GM19468 (cell line): ENCODE measurements at regions not wholly inside any gene's neighbourhood (a gene's known extent, or its start where the extent isn't known, plus 50 kb on each side); places are given as distances from the start of the nearest gene placed in this dataset.

Source experiments
- ATAC-seq: cut with Tn5 transposase; IDR thresholded peaks from one replicate; pipeline ENCODE4 v1.9.1; 2021; ENCODE audit warnings: mild to moderate bottlenecking, moderate library complexity, moderate number of reproducible peaks; ENCODE audit not compliant: unreplicated experiment; ENCODE audit errors: extremely low read depth

DNA sequence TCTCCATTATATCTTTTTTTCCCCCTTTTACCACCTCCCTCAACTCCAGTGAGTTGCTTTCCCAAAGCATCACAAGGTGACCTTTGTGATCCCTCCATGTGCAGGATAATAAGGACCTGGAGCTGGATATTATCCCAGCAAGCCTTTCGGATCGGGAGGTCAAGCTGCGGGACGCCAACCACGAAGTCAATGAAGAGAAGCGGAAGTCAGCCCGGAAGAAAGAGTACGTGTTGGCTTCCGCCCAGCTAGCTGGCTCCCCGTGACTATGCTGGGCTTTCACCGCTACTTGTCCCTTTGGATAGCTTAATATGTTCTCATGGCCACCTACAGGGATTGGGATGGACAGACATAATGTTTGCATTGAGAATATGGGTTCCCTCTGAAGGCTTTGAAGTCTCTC is 273.7 kb upstream of the UMPS start:
- no peak for ATAC-seq

DNA sequence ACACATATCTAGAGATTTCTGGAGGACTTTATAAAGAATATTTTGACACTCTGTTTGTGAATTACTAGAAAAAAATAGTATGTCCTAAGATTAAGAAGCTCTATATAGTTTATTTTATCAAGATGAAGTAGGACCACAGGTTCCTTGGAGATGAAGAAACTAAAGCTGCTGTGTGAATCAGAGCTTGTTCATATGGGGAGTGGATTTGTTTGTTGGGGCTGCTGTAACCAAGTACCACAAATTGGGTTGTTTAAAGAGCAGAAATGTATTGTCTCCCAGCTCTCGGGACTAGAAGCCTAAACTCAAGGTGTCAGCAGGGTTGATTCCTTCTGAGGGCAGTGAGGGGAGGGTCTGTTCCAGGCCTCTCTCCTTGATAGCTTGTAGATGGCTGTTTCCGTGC is 270.6 kb upstream of the UMPS start:
- no peak for ATAC-seq

DNA sequence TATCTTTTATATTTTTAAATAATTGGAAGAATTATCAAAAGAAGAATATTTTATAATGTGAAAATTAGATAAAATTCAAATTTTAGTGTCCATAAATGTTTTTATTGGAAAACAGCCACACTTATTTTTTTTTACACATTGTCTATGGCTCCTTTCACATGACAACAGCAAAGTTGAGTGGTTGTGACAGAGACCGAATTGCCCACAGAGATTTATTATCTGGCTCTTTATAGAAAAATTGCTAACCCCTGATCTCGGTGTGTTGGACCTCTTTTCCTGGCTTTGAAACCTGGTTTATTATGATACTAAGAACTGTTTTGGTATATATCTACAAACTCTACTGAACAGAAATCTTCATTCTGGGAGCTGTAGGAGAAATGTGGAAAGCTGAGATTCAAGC is 269.1 kb upstream of the UMPS start:
- no peak for ATAC-seq

DNA sequence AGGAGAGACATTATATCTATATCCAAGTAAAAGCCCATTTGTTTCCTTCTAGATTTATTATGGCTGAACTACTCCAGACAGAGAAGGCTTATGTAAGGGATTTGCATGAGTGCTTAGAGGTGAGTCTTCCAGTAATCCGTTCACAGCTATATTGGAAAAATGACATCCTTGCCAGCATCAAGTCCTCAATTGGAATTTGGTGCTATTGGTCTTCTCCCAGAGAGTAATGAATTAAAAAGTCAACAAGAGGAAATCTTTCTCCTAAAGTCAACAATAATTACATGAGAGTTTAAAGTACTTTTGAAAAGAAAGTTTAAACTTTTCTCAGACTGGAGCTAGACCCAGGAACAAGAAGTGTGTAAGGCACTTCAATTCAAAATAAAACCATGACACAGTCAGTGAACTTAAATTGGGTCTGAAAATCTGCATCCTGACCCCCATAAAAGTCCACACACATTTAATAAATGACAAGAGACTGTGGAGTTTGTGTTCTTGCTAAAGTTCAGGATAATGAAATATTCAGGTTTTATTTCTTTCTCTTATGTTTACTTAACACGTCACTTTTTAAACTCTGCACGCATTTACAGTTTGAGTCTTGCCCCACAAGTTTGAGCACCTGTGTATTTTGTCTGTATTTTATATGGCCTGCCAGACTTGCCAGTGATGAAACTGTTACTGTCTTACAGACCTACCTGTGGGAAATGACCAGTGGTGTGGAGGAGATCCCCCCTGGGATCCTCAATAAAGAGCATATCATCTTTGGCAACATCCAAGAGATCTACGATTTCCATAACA is 268.2 kb upstream of the UMPS start:
- ATAC-seq, result no peak

DNA sequence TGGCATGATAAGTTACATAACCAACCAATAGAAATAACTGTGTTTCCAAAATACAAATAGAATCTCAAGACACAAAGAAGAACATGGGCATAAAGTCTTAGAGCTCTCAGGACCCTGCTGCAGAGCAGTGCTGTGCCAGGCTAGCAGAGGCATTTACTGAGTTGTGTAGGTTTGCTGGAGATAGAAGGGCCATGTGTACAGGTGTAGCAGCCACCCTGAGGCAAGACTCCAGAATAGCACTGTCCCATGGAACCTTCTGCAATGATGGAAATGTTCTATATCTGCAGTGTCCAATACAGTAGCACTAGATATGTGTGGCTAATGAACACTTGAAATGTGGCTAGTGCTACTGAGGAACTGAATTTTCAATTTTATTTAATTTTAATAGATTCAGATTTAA is 267.0 kb upstream of the UMPS start:
- no peak for ATAC-seq

DNA sequence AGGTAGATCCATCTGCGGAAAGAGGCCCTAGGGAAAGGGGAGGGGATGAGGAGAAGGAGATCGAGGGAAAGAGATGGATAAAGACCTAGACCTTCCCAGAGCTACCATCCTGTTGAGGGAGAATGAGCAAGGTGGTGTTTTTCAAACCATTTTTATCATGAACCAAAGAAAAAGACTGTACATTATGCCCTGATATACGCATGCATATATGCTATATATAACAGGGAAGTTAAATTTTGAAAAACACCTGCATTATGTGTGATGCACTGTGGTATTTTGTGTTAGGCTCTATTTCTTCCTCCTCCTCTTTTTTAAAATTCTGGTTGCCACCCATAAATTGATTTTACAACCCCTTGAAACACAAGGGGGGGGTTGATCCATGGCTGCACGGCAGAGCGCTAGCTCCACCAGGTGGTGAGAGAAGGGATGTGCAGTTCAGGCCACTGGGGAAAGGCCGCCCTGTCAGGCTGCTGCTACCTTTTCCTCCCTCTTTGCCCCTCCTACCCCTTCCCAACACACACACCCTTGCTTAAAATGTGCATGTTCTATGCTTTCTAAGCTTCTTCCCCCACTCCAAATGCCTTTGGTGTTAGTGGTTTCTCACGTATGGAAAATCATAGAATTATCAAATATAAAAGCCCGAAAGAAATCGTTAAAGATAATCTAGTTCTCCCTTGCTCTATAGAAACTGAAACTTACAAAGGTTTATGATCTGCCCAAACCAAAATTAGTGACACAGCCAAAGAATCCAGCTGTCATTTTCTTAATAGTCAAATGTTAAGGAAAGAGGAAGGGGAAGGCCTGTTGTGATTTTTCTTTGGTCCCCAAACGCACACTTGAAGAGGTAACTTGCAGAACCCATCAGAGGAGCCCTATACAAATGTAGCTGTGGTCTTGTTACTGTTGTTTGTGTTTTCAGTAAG is 262.0 kb upstream of the UMPS start:
- peak; percentile 32 for ATAC-seq

DNA sequence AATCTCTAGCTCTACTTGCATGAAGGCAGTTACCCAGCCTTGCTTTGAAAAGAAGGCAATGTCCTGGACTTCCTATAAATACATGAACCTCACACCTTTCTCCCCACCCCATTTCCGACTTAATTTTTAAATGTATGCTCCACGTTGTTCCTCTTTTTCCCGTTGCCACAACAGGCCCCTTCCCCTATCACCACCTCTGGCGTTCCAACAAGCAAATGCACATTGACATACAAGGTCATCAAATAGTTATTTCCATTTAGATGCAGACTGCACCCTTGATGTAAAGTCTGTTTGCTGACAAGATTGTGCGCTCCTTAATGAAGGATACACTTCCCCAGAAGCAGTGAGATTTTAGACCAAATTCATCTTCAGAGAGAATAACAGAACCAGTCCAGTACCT is 260.7 kb upstream of the UMPS start:
- no peak for ATAC-seq

DNA sequence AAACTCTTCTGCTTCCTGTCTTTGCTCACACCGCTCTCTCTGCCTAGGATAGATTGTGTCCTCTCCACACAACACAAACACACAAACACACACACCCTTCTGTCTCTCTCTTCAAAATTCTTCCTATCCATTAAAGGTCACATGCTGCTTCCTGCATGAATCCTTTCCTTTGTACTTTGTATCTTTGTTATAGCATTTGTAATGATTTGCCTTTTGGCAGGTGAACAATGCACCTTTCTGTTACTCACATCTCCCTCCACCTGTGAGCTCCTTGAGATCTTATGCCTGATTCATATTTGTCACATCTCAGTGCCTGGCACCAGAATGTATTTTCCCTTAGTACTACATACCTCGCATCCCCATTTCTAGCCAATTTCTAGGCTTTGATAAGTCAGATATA is 251.4 kb upstream of the UMPS start:
- ATAC-seq, result no peak

DNA sequence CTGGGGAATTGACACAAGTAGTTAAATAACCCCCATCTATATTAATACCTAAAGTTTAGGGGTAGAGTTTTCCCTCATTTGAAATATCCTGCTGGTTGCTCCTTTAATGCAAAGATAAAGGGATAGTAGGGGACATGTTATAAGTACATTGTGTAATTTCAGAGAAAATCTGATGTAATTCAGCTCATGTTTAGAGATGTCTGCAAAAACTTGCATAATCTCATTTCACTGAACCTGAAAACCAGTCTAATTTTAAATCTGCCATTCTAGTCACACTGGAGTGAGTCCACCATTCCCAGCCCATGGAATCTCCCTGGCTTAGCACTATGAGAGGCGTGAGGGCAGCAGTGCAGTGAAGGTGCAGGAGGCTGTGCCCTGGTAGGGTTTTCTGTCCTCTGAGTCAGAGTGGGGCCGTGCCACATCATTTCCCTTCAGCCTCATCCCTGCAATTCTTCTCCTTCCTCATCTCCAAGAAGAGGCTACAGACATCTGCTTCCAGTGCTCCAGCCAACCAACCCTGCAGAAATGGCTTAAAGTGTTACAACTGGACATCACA is 246.3 kb upstream of the UMPS start:
- no peak for ATAC-seq

DNA sequence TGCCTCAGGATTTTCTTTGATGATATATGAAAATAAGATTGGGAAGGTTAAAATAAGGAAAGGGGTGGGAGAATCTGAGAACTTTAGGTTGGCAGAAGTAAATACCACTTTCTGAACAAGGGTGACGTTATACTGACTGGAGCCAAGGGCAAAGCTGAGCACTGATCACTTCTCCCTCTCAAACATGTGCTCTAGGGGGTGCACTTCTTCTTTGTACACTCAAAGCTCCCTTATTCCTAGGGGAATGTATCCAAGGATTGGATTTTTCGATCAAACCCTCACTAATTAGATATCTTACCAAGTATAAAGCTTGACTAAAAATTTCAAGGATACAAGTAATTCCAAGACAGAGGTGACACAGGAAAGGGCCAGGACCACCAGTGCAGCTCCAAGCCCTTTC is 243.9 kb upstream of the UMPS start:
- no peak for ATAC-seq

DNA sequence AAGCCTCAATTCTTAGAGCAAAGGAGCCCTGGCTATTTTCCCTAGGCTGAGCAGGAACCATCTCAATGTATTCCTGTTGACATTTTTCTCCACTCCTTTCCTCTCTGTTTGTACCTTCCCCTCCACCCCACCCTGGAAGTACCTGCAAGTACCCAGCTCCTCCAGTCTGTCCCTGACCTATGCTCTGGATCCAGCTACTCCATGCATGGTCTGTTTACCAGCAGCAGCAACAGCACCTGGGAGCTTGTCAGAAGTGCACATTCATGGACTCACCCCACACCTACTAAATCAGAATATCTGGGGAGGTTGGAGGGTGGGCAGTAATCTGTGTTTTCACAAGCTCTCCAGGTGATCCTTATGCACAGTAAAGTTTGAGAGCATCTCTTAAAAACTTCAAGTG is 240.7 kb upstream of the UMPS start:
- ATAC-seq, result no peak

DNA sequence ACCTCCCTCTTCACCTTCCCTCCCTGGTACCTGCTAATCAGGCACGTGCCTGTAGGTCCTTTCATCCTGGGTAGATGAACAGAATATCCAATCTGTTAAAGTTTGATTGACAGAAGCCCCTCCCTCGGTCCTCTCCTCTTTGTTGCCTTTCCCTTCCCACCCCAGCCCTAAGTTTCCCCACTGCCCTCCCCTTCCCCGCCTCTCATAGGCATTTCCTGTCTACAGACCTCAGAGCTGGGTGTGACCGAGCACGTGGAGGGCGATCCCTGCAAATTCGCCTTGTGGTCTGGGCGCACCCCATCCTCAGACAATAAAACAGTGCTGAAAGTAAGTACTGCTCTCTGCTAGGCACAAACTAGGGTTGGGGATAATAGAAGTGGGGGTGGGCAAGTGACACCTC is 239.2 kb upstream of the UMPS start:
- no peak for ATAC-seq

DNA sequence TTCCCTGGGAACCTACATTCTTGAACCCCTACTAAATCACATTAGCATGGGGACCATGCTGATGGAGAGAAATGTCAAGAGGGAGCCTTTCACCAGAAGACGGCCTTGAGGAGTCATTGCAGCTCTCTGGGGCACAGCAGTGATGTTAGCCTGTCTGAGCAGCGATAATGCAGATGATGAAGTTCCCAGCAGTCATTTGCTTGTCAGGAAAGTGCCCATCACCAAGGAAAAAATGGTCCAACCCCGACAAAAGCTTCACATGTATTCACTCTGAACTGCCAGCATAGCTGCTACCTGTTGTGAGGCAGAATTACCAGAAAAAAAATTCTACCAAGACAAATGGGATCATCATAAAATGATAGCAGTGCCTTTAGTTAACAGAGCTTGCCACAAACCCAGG is 238.4 kb upstream of the UMPS start:
- no peak for ATAC-seq

DNA sequence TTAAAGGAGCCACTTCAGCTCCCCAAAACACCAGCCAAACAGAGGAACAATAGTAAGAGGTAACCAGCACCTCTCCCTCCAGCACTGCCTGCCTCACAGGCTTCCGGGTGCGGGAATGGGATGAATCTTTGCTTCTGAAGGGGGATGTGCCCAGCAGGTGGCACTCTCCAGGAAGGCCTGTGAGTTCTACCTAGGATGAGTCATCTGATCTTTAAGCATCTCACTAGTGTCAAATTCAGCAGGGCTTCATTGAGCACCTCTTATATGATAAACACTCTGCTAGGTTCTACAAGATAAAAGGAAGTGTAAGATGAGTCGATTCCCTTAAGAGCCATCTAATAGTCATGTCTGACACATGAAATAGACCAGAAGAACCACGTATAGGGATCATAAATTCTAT is 237.4 kb upstream of the UMPS start:
- ATAC-seq, result no peak

DNA sequence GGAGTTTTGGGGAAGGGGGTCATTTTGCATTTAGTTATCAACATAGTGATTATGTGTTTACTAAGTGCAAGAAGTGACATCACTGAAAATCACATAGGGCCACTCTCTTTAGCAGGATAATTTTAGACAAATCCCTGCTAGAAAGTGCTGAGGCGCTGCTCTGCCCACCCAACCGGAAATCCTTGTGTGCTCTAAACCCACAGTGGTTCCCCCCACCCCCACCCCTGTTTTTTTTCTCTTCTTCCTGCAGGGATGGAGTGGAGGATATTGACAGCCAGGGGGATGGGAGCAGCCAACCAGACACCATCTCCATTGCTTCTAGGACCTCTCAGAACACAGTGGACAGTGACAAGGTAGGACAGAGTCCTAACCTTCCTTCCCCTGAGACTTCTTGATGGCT is 234.2 kb upstream of the UMPS start:
- no peak for ATAC-seq

DNA sequence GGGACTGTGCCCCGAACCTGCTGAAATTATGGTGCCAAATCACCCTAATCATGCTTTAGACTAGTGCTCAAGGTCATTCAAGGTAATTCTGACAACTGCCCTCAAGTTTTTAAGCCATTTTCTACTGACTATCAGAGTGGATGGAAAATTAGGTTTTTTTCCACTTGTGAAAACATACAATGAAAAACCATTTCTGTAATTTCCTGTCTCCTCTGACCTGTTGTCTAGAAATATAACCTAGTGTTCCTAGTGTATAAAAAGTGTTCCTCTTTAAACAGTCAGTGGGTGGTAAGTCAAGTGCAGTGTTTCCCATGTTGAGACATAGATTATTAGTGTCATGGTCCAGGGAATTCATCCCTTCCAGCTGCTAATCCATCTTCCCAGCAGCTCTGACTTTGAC is 232.8 kb upstream of the UMPS start:
- no peak for ATAC-seq

DNA sequence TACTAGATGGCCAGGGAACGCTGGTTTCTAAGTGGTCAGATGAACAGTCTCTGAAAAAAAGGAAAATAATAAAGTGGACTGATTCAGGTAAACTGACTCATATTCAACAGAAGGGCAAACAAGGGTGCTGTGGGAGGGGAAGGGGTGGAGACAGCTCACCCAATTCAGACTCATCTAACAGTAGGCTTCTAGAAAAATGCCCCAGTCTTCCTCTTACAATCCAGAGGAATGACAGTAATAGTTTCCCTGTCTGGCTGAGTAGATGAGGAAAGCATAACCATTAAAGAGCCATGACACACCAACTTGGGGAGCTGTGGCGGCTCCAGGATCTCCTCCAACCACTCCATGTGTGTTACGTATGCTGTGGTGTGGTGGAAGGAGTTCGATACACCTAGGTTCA is 231.4 kb upstream of the UMPS start:
- no peak for ATAC-seq

DNA sequence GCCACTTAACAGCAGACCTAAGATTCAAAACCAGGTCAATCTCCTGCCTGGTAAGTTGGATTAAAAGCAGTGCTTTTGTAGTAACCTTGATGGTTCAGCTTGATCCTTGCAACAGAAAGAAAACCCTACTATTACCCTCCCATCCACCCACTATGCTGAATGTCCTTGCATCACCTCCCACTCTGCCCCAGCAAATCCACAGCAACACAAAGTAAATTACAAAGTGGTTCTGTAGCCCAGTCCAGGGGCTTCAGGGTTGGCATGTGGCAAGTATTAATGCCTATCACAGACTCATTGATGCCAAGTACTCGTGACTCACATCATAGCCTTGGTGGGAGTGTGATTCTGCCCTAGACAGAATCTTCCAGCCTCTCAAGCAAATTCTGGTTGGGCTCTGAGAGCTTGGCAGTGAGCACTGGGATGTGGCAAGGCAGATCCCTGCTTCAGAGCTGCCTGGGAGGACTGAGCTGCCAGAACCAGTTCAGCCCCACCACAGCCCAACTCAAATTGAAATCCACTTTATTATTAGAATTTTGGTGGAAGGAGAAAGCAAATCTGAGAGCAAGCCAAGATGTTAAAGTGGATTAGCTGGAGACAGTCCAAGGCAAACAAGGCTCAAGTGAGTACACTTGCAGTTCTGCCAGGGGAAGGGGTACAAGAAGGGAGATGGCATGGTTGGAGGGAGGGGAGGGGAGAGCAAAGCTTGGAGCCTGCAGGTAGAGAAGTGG is 225.8 kb upstream of the UMPS start:
- ATAC-seq, result no peak

DNA sequence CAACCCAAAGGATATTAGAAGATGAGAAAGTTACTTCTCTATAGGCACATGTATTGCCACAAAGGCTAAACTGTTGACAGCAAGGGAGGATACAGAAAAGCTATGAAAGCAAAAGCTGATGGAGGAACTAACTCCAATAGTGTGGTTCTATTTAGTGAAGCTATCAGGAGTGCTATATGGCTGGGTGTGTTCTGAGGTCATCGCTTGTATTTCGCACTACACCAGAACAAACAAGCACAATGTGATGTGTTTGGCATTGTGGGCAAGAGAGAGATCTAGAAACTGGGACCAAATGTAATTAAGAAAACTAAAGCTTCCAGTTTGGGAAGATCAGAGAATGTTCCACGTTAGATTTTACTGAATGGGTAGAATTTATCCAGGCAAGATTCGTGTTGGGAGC is 220.4 kb upstream of the UMPS start:
- no peak for ATAC-seq

DNA sequence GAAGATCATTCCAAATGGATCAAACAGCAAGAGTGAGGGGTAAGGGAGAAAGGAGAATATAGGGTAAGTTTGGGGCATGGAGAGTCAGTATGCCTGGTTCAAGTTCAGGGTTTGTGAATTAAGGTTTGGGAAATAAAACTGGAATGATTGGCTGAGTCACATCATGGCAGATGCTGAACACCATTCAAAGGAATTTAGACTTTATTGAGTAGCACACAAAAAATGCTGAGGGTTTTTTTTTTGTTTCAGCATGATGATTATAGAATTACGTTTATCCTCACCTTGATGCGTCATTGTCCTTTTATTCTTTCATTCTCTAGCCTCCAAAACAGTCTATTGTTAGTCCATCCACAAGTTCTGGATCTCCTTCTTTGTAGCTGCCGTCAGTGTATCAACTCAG is 220.0 kb upstream of the UMPS start:
- no peak for ATAC-seq
